ENCODE measurements at regions not wholly inside any gene's neighbourhood (a gene's known extent, or its start where the extent isn't known, plus 50 kb on each side); places are given as distances from the start of the nearest gene placed in this dataset.
"Not testable (repeated sequence)": the region's sequence is repeated elsewhere in the genome, so short reads cannot be mapped to it uniquely, and the experiment has no call there.

GRCh38 chr16:65365732-65366715 is 244.2 kb upstream of the CDH11 start:
- Histone ChIP-seq H3K4me1 (ENCODE audit: control insufficient read depth in 2 of 2, insufficient read depth in 2 of 2, low read length in 2 of 2) (no peaks in the 10 kb centered on the region), H3K4me3 (ENCODE audit: control extremely low read depth in 1 of 5, extremely low read depth in 1 of 5, insufficient read depth in 1 of 5, low read depth in 2 of 5, low read length in 4 of 5) (no peak overlapping the region), H3K9ac (ENCODE audit: low read length) (no peak overlapping the region), H3K27me3 (replicated peaks in 1 of 4; ENCODE audit: control extremely low read depth in 1 of 4, control insufficient read depth in 3 of 4, insufficient read depth in 4 of 4, low read length in 3 of 4) (no peaks in the 10 kb centered on the region), H2AFZ (ENCODE audit: insufficient read depth, low read depth, low read length, poor library complexity, severe bottlenecking) (no peak overlapping the region), H4K20me1 (ENCODE audit: control insufficient read depth, insufficient read depth, low read length, poor library complexity, severe bottlenecking) (no peaks in the 10 kb centered on the region), H3K36me3 (replicated peaks in 1 of 2; ENCODE audit: control extremely low read depth in 1 of 2, control insufficient read depth in 1 of 2, extremely low read depth in 1 of 2, insufficient read depth in 2 of 2, low read length in 1 of 2) (no peaks in the 10 kb centered on the region), H3K79me2 (ENCODE audit: control insufficient read depth, insufficient read depth, low read length) (no peaks in the 10 kb centered on the region), H3K27ac (ENCODE audit: low read length in 2 of 2) (no peak overlapping the region), H3K9me3 (ENCODE audit: control extremely low read depth in 1 of 3, control insufficient read depth in 2 of 3, insufficient read depth in 1 of 3, low read length in 2 of 3) (peaks cover 0 to 4% (median 0%) of the 10 kb centered on the region in 3 donors), H3K4me2 (replicated peaks; ENCODE audit: low read depth, low read length, poor library complexity, severe bottlenecking) (no peak overlapping the region)
- Mint-ChIP-seq H3K4me3 (no peak overlapping the region), H3K4me1 (no peaks in the 10 kb centered on the region), H3K27me3 (no peaks in the 10 kb centered on the region), H3K27ac (no peak overlapping the region), H3K9me3 (ENCODE audit: insufficient read depth) (peaks cover 4% of the 10 kb centered on the region)
- ATAC-seq (ENCODE audit: low read depth) (no peak), DNase-seq (no peak)
- POLR2A ChIA-PET: no interaction called here
- 89% methylated on average over 2 of the region's 9 CpGs for WGBS (ENCODE audit: insufficient coverage)
- CTCF ChIA-PET: no interaction called here
- intact Hi-C loops (cut with micrococcal nuclease): no loop called here
- TF ChIP-seq CTCF (IDR thresholded peaks at IDR 0.05) (no peak), EZH2 (IDR thresholded peaks at IDR 0.05; ENCODE audit: borderline replicate concordance, insufficient read depth, low read depth, low read length, poor library complexity, severe bottlenecking) (no peak)

GRCh38 chr16:65356721-65357120 is 234.9 kb upstream of the CDH11 start:
- H3K4me3 Mint-ChIP-seq; POLR2A ChIA-PET; H3K27me3 Mint-ChIP-seq; H3K79me2 ChIP-seq (ENCODE audit: control insufficient read depth, insufficient read depth, low read length); H3K9me3 ChIP-seq (ENCODE audit: control extremely low read depth in 1 of 3, control insufficient read depth in 2 of 3, insufficient read depth in 1 of 3, low read length in 2 of 3); DNase-seq; H3K4me3 ChIP-seq (ENCODE audit: control extremely low read depth in 1 of 5, extremely low read depth in 1 of 5, insufficient read depth in 1 of 5, low read depth in 2 of 5, low read length in 4 of 5); H2AFZ ChIP-seq (ENCODE audit: insufficient read depth, low read depth, low read length, poor library complexity, severe bottlenecking); H3K4me1 ChIP-seq (ENCODE audit: control insufficient read depth in 2 of 2, insufficient read depth in 2 of 2, low read length in 2 of 2); H3K9ac ChIP-seq (ENCODE audit: low read length); H4K20me1 ChIP-seq (ENCODE audit: control insufficient read depth, insufficient read depth, low read length, poor library complexity, severe bottlenecking); H3K27ac ChIP-seq (ENCODE audit: low read length in 2 of 2); H3K4me2 ChIP-seq (replicated peaks; ENCODE audit: low read depth, low read length, poor library complexity, severe bottlenecking); H3K4me1 Mint-ChIP-seq; CTCF ChIA-PET; H3K9me3 Mint-ChIP-seq (ENCODE audit: insufficient read depth); H3K27me3 ChIP-seq (replicated peaks in 1 of 4; ENCODE audit: control extremely low read depth in 1 of 4, control insufficient read depth in 3 of 4, insufficient read depth in 4 of 4, low read length in 3 of 4); H3K36me3 ChIP-seq (replicated peaks in 1 of 2; ENCODE audit: control extremely low read depth in 1 of 2, control insufficient read depth in 1 of 2, extremely low read depth in 1 of 2, insufficient read depth in 2 of 2, low read length in 1 of 2); H3K27ac Mint-ChIP-seq; intact Hi-C loops (cut with micrococcal nuclease); ATAC-seq (ENCODE audit: low read depth): not testable (repeated sequence)
- 94% methylated on average over 10 of the region's 14 CpGs for WGBS (ENCODE audit: insufficient coverage)
